ENCODE measurements at regions not wholly inside any gene's neighbourhood (a gene's known extent, or its start where the extent isn't known, plus 50 kb on each side); places are given as distances from the start of the nearest gene placed in this dataset.

GRCh38 chr11:95699631-95700470 is 89.7 kb downstream of the FAM76B start (continued):
- TF ChIP-seq BHLHE40 (IDR thresholded peaks at IDR 0.05; ENCODE audit: low read depth, low read length) (no peak), NFE2L2 (IDR thresholded peaks at IDR 0.05; ENCODE audit: low read depth, low read length) (no peak)

GRCh38 chr11:95698676-95699557 is 90.7 kb downstream of the FAM76B start:
- Histone ChIP-seq H3K9ac (ENCODE audit: low read depth, low read length) (no peak overlapping the region), H3K36me3 (ENCODE audit: control insufficient read depth, insufficient read depth, low read length) (no peaks in the 10 kb centered on the region), H3K23ac (ENCODE audit: low read depth, low read length) (no peak overlapping the region), H2AFZ (replicated peaks; ENCODE audit: low read length, poor library complexity) (no peak overlapping the region), H2AK5ac (ENCODE audit: low read depth, low read length) (no peak overlapping the region), H4K91ac (ENCODE audit: insufficient read depth, low read depth, low read length) (no peak overlapping the region; the same call in 1 of the 2 replicates), H2BK15ac (ENCODE audit: low read depth, low read length) (no peak overlapping the region), H3K4me2 (ENCODE audit: low read depth, low read length) (0 out of 2 replicates have a peak overlapping the region, but pooled peaks have one; percentile 38), H3K56ac (ENCODE audit: extremely low read depth, insufficient read depth, low read length) (no peak overlapping the region), H3K4ac (ENCODE audit: low read depth, low read length) (peak overlapping the region; percentile 25; the same call in 1 of the 2 replicates), H3K9me1 (ENCODE audit: insufficient read depth, low read length) (no peaks in the 10 kb centered on the region), H3K9me3 (ENCODE audit: control insufficient read depth, insufficient read depth, low read length) (no peaks in the 10 kb centered on the region), H4K8ac (ENCODE audit: low read depth in 2 of 2, low read length in 2 of 2) (peak overlapping the region in 1 of 2 experiments; percentile 61; a peak in 1 of 4 replicates), H2BK5ac (ENCODE audit: low read depth, low read length, poor library complexity, severe bottlenecking) (no peak overlapping the region), H3K14ac (replicated peaks; ENCODE audit: low read depth, low read length) (0 out of 2 replicates have a peak overlapping the region, but pooled peaks have one; percentile 4), H3K79me1 (ENCODE audit: low read depth in 1 of 2, low read length in 2 of 2) (no peaks in the 10 kb centered on the region), H3K4me3 (ENCODE audit: insufficient read depth, low read depth, low read length) (no peak overlapping the region), H3K18ac (ENCODE audit: low read depth, low read length) (peak overlapping the region; percentile 79), H4K20me1 (ENCODE audit: insufficient read depth, low read length) (no peaks in the 10 kb centered on the region), H2AK9ac (replicated peaks; ENCODE audit: low read depth, low read length, poor library complexity) (no peak overlapping the region), H2BK20ac (ENCODE audit: low read depth, low read length) (peak overlapping the region; percentile 63; the same call in 1 of the 2 replicates), H3K4me1 (ENCODE audit: control insufficient read depth, insufficient read depth, low read length) (peaks cover 14% of the 10 kb centered on the region), H3K27ac (ENCODE audit: insufficient read depth, low read length) (no peak overlapping the region), H3K27me3 (ENCODE audit: control insufficient read depth, insufficient read depth, low read length) (no peaks in the 10 kb centered on the region), H2BK120ac (ENCODE audit: low read depth, low read length) (no peak overlapping the region; the same call in 1 of the 2 replicates), H4K5ac (ENCODE audit: low read depth, low read length) (peak overlapping the region; percentile 49; the same call in 1 of the 2 replicates)
- TF ChIP-seq NFE2L2 (IDR thresholded peaks at IDR 0.05; ENCODE audit: low read depth, low read length) (no peak), SMC3 (IDR thresholded peaks at IDR 0.05; ENCODE audit: low read depth, low read length) (no peak), FOS (IDR thresholded peaks at IDR 0.05; ENCODE audit: low read depth, low read length) (no peak), CHD1 (IDR thresholded peaks at IDR 0.05; ENCODE audit: low read depth, low read length) (no peak), BHLHE40 (IDR thresholded peaks at IDR 0.05; ENCODE audit: low read depth, low read length) (no peak), RAD21 (IDR thresholded peaks at IDR 0.05; ENCODE audit: low read length) (no peak)
- BruUV-seq (replicated peaks) = no TSS peak
- dilution Hi-C loops (cut with HindIII; ENCODE audit: low sequenced_read_pairs, unreplicated experiment) = no loop called here
- ChIA-PET POLR2A (ENCODE audit: unreplicated experiment) (no interaction called here), CTCF (no interaction called here)
- WGBS, 2 experiments (ENCODE audit: extremely low coverage in 2 of 2, insufficient read length in 1 of 2) = 80% methylated on average over 1 of the region's 4 CpGs; no CpG with 5 or more reads in 1 of the 2 experiments
- intact Hi-C loops (cut with micrococcal nuclease) = no loop called here
- in situ Hi-C loops (cut with MboI; ENCODE audit: low sequenced_read_pairs) = no loop called here
- ATAC-seq (ENCODE audit: low read depth) = no peak
- peak; percentile 39 for DNase-seq

All from IMR-90 (cell line).